Stimulated activated CD8-positive, alpha-beta memory T cell treated with anti-CD3 and anti-CD28 coated beads, Interleukin-4, amount 100 ng/mL, for 48 hours (primary cell): ENCODE measurements at regions not wholly inside any gene's neighbourhood (a gene's known extent, or its start where the extent isn't known, plus 50 kb on each side); places are given as distances from the start of the nearest gene placed in this dataset.

Experiments used
- DNase-seq: peaks from one replicate; pipeline ENCODE4 v3.0.0-alpha.2; 2020

DNA sequence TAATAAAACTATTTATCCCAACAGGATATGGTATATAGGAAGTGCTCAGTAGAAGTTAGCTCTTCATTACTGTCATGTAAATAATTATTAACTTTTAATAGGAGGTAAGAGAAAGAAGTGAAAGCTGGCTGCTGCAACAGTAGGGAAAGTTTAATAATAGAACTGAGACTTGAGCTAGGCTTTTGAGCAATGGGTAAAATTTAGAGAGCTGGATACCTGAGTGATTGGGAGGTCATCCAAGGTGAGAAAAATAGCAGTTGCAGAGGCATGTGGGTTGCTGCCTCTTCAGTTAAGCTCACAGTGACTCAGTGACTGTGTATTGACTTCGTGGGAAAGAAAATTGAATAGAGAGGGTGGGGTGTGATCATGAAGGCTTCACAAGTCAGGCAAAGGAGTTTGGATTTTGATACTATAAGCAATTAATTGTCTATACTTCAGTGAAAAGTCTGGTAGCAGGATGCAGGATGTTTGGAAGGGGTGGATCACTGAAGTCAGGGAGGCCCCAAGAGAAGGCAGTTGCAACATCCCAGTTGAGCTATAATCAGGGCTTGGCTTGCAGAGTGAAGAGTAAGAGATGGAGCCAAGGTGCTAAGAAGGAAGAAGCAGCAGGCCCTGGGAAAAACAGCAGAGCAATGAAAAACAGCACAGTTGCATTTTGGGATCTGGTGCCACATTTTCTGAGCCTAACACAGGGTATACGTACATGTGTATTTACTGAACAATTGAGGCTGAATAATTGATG is 172.0 kb upstream of the FRMD6 start:
- DNase-seq = no peak

GRCh38 chr14:51481643-51482042 is 170.1 kb upstream of the FRMD6 start:
- no peak for DNase-seq

DNA sequence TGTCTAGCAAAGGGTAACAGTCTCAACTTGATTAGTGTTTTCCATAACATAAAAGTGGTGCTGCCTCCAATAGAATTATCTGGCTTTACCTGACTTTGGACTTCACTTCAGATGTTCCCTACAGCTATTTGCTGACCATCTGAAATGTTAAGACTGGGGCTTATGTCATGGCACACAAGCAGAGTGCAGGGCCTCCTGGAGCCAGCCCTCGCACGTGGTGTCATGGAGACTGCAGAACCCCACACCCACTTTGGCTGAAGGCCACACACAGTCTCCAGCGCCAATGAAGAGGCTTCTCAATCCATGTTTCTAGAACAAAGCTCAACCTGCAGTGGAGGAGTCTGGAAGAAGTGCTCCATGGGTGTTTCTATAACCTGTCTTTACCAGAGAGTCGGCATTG is 169.6 kb upstream of the FRMD6 start:
- no peak for DNase-seq

- no peak for DNase-seq
Measured at GRCh38 chr14:51484485-51484884, 167.2 kb upstream of the FRMD6 start.

- DNase-seq = no peak
Measured at GRCh38 chr14:51485733-51486132, 166.0 kb upstream of the FRMD6 start.

DNA sequence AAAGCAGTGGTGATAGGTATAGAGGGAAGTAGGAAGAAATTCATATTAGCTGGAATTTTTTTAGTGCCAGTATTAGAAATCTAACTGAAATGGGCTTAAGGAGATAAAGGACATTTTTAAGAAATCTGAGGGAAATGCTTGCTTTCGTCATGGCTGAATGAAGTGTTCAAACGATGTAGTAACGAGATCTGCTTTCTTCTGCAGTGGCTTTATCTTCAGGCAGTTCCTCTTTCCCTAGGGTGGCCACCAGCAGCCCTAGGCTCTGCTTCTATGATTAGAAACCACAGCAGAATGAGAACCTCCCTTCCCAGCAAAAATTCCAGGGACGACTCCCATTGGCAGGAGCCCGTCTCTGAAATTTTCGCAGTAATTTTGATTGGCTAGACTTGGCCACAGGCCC is 163.9 kb upstream of the FRMD6 start:
- no peak for DNase-seq

GRCh38 chr14:51488569-51489220 is 163.0 kb upstream of the FRMD6 start:
- no peak for DNase-seq

DNA sequence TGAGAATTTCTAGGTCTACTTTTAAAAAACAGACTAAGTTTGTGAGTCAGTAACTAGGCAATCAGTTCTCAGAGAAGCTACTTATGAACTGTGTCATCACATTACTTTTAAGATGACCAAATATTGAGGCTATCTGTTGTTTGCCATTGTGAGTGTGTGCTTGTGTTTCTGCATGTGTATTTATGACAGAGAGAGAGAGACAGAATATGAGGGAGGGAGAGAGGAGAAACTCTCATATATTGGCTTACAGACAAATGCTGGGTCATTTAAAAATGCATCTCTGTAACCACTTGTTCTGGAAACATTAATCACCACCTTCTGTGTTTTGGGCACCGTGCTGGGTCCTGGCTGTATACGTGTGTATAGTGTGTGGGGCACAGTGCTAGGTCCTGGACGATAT is 161.5 kb upstream of the FRMD6 start:
- no peak for DNase-seq

DNA sequence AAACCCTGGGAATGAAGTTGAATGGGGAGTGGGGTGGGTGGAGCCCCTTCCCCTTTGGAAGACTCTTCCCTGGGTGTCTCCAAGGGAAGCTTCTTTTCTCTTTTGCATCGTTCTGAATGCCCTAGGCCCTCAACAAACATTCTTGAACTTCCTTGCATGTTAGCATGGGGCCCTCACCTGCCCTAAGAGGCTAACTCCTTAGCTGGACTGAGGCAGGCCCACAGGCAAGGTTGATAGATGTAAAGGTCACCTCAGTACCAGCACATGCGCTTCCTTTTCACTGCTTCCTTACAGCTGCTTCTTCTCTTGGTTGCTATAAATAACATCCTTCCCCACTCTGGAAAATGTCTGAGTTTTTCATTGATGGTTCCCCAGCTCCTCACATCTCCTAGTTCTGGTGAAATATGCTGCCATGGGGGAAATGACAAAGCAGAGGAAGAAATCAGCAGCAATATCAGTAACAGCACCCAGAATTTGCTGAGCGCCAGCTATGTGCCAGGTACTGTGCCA is 160.6 kb upstream of the FRMD6 start:
- DNase-seq = no peak

GRCh38 chr14:51491776-51492175 is 159.9 kb upstream of the FRMD6 start:
- DNase-seq = no peak

- no peak for DNase-seq
Measured at GRCh38 chr14:51495319-51495718, 156.4 kb upstream of the FRMD6 start.

DNA sequence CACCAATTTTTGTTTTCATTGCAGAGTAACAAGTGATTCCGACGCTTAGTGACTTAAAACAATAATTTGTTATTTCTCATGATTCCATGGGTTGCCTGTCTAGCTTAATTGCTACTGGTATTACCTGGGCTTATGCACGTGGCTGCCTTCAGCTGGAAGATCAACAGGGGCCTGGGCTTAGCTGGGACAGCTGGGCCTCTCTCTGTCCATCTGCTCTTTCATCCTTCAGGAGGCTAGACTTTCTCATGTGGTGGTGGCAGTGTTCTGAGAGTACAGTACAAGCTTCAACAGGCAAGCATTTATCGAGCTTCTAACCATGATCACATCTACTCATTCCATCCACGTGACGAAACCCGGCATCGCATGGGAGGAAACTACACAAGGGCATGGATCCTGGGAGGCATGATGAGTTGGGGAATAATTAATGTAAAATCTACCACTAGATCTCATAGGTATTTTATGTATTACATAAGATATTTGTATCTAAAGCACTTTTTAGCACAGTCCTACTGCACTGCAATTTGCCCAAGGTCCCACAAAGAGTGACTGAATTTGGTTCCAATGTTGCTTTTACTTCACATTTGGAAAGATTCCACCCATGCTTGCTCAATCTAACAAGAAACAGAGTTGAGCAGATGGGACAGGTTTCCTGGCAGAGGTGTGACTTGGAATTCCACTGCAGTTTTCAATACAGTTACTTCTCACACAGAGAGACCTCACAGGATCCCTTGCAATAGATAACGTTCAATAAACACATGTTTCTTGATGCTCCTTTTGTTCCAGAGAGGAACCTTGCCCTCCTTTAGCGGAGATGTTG is 153.1 kb upstream of the FRMD6 start:
- DNase-seq = no peak

DNA sequence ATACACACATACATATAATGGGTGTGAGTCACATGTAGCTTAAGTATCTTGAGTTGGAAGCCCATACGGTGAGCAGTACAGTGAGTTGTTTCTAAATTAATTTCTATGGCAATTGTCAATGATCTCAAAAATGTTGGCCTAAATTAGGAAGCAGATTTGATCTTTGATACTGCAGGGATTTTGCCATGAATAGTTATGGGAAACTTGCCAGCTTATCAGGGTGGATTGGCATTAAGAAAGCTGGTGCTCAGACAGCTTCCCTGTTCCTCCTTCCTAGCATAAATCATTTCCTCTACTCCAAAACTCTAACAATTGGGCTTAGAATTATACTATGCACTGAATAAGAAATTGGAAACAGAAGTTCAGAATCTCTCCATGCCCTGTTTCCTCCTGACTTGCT is 150.9 kb upstream of the FRMD6 start:
- DNase-seq = no peak

GRCh38 chr14:51501746-51502145 is 150.0 kb upstream of the FRMD6 start:
- no peak for DNase-seq

DNA sequence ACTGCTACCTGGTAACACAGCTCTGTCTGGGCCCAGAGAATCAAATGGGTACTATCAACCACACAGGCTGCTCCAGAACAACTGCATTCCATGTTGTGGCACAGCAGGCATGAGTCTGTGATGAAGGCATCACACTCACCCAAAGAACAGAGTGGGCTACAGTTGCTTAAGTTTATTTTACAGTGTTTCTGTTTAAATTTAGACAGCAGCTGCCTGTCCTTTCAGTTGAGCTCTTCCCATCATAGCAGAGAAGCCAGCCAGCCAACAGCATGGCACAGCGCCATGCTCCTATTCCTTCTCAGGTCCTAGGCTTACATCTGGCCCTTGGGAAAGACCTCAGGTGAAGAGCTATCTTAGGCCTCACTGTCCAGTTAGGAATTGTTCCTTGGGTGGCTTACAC is 147.0 kb upstream of the FRMD6 start:
- DNase-seq = no peak

GRCh38 chr14:51507511-51507905 is 144.2 kb upstream of the FRMD6 start:
- no peak for DNase-seq

GRCh38 chr14:51507906-51508511 is 143.7 kb upstream of the FRMD6 start:
- no peak for DNase-seq

DNA sequence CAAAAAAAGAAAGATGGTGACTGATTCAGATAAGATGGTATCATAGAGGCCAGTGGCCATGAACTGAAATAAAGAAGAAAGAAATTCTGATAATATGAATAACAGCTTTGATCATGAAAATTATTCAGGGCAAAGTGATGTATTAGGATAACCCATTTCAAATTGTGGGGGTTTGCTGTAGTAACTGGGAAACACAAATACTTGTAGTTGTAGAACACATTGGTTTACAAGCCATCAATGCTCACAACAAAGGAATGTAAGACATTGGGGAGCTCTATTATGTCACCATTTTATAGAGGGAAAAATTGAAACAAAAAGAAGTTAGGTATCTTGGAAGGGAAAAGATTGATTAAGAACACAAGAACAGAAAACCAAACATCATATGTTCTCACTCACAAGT is 140.4 kb upstream of the FRMD6 start:
- DNase-seq = no peak

DNA sequence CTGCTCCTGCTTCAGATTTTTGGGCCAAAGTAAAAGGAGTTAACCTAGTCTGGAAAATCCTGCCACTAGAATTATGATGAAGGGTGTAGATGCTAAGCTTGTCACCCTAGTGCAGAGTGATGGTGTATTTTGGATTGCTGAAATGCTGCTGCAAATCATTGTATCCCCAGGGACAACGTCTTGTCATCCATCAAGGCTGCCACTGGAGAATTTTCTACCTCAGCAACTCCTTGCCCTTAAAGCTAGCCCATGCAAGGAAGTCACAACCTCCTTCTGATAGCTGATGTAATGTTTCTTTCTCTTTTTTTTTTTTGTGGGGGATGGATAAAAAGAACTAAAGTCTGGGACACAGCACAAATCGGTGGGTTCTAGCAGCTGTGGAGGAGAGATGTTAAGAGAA is 139.4 kb upstream of the FRMD6 start:
- DNase-seq = no peak

- DNase-seq = no peak
Measured at GRCh38 chr14:51513281-51513680, 138.4 kb upstream of the FRMD6 start.

GRCh38 chr14:51513933-51514332 is 137.8 kb upstream of the FRMD6 start:
- no peak for DNase-seq

DNA sequence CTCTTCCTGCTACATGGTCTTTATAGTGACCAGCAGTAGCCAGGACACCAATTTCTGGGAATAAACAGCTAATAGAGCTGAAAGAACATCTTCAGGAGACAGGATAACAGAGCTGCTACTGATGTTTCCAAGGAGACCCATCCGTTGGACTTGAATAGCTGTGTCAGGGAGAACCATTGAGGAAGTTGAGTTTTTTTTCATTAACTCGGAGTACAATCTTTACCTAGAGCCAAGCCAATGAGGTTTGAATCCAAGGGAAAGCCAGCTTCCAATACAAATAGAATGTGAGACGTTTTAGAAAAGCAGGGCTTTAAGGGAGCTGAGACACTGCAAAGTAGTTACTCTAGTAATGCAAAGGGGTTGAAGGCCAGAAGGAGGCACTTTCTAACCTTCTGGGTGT is 136.1 kb upstream of the FRMD6 start:
- DNase-seq = no peak

DNA sequence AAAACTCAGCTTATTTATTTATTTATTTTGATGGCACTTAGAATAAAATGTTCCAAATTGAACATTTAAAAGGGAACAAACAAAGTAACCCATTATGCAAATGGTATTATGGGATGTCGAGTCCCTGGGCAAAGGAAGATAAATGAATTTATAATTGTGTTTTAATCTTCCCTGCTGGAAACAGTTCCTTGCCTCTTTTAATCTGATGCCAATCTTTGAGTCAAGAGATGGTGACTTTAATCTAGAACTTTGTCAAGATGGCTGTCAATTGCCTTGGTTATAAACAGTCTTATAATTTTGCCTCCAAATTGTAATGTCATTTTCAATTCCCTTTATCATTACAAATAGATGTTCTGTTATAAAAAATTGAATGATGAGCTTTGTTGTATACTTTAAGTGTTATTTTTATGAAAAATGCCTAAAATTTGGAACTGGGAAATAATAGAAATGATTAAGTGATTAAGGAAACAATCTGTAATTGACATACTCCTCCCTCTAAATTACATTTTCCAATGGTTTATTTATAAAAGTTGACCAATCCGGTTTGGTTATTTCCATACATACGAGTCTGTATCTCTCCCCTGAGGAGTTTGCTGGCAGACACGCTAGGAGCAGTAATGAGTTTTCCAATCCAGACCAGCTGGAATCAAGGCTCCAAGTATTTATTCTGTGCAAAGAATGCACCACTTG is 134.9 kb upstream of the FRMD6 start:
- no peak for DNase-seq
